GM18867 (cell line): ENCODE measurements at regions not wholly inside any gene's neighbourhood (a gene's known extent, or its start where the extent isn't known, plus 50 kb on each side); places are given as distances from the start of the nearest gene placed in this dataset.

Experiments
- ATAC-seq: cut with Tn5 transposase; IDR thresholded peaks from one replicate; pipeline ENCODE4 v1.9.1; 2021; ENCODE audit warnings: mild to moderate bottlenecking, moderate library complexity; ENCODE audit not compliant: unreplicated experiment

DNA sequence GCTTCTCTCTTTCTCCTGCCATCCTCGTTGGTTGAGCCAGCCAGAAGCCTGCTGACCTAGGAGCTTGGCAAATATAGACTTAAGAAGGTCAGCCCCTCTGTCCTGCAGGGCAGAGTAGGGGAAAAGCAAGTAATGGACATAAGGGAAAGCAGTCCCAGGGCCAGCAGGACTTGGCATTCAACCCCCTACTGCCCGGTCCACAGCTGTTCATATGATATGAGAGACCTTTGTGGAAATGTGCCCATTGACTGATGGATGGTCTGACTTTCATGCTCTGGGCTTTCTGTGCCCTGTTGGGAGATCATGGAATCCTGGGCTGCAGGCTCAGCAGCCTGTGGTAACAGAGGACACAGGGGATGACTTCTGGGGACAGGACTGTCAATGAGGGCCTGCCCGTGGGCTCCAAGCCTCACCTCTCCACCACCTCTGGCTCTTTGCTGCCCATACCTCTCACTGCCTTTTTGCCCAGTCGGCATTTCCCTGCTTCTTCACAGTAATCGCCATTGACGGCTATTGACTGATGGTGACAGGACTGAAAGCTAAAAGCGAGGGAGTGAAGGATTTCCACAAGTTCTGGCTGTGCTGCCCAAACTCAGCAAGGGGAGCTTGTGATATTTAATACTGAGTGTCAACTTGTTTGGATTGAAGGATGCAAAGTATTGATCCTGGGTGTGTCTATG, 60.0 kb upstream of the NMNAT3 start:
- ATAC-seq, result no peak

- ATAC-seq, result no peak
Measured at GRCh38 chr3:139735191-139735590, 57.4 kb upstream of the NMNAT3 start.

DNA sequence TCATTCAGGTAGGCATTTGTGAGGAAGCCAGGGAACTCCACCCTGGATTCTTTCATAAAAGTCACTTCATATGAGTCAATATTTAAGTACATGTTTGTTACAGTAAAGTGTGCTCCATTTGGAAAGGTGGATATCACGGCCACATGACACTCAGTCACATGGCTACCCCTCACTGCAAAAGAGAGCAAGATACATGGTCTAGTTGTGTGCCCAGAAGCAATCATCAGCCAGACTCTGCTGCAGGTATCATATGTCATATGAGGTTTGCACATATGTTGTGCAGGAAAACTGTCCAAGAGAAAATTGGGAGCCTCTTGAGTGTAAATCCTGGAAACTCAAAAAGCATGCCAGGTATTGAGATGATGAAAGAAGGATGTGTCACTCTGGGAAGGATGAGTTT, 55.0 kb upstream of the NMNAT3 start:
- no peak for ATAC-seq

GRCh38 chr3:139729300-139729699, 51.5 kb upstream of the NMNAT3 start:
- ATAC-seq, result no peak

- ATAC-seq, result no peak
Measured at GRCh38 chr3:139728414-139728813, 50.6 kb upstream of the NMNAT3 start.
